GM13977 (cell line): ENCODE measurements at regions not wholly inside any gene's neighbourhood (a gene's known extent, or its start where the extent isn't known, plus 50 kb on each side); places are given as distances from the start of the nearest gene placed in this dataset.
"Not testable (repeated sequence)": the region's sequence is repeated elsewhere in the genome, so short reads cannot be mapped to it uniquely, and the experiment has no call there.

ENCODE experiments used
- DNase-seq: peaks from one replicate; pipeline ENCODE4 v3.0.0; 2012; ENCODE audit warnings: low spot score
- in situ Hi-C: fragments of 300-500 bp; cut with MboI; formaldehyde crosslinking; loops from one replicate; pipeline ENCODE4 v1.12.0; 2022; ENCODE audit warnings: low sequenced_read_pairs, low pct_unique_long_range_greater_than_20kb, mixed read lengths, inconsistent platforms; ENCODE audit not compliant: unreplicated experiment
- TF ChIP-seq, protein P1 (sequence below): IDR thresholded peaks from 2 replicates; pipeline ENCODE4 v1.5.1; 2012; ENCODE audit warnings: mild to moderate bottlenecking, control low read depth; ENCODE audit not compliant: insufficient read depth; ENCODE audit errors: extremely low read depth, missing control alignments

DNA sequence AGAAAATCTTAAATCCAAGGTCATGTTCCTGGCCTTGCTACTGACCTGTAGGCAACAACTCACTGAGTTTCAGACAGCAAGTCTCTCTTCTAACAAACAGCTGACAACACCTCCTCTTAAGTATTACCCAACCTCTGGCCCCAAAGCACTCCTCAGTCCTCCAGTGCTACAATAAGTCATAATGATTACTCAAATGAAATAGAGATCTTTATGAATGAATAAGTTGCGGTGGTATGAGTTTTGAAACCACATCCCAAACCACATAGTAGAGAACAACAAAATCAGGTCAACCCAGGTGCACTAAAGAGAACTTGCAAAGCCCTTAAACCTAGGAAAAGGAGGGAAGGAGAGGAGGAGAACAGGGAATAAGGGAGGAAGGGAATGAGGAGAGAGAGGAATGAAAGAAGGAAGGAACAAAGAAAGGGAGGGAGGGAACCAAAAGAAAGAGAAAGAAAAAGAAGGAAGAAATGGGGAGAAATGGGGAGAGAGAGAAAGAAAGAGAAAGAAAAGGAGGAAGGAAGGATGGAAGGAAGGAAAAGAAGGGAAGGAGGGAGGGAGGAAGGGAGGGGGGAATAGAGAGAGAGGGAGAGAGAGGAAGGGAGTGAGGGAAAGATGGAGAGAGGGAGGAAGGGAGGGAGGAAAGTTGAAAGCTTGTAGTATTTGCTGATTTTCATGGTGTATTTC lies 142.8 kb upstream of the CALCR start:
- TF ChIP-seq, protein P1, sequence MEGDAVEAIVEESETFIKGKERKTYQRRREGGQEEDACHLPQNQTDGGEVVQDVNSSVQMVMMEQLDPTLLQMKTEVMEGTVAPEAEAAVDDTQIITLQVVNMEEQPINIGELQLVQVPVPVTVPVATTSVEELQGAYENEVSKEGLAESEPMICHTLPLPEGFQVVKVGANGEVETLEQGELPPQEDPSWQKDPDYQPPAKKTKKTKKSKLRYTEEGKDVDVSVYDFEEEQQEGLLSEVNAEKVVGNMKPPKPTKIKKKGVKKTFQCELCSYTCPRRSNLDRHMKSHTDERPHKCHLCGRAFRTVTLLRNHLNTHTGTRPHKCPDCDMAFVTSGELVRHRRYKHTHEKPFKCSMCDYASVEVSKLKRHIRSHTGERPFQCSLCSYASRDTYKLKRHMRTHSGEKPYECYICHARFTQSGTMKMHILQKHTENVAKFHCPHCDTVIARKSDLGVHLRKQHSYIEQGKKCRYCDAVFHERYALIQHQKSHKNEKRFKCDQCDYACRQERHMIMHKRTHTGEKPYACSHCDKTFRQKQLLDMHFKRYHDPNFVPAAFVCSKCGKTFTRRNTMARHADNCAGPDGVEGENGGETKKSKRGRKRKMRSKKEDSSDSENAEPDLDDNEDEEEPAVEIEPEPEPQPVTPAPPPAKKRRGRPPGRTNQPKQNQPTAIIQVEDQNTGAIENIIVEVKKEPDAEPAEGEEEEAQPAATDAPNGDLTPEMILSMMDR = no peak
- in situ Hi-C loops = no loop called here
- DNase-seq = no peak

DNA sequence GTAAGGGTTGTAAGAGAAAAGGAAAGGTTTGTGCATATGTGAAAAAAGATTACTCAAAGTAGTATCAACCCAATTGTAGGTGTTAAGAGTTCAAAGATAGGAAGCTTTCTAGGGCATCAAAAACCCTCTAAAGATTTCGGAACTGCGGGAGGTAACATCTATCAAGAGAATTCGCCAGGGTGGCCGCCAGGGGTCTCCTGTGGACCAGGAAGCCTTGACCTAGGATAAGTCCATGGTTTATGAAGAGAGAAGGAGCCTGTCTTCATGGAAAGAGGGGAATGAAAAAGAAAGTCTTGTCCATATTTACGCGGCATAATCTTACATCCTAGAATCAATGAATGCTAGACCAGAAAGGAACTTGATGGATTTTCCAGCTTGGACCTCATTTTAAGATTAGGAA lies 140.7 kb upstream of the CALCR start:
- TF ChIP-seq, protein P1 = peak; percentile 44
- in situ Hi-C loops = no loop called here
- DNase-seq = no peak

DNA sequence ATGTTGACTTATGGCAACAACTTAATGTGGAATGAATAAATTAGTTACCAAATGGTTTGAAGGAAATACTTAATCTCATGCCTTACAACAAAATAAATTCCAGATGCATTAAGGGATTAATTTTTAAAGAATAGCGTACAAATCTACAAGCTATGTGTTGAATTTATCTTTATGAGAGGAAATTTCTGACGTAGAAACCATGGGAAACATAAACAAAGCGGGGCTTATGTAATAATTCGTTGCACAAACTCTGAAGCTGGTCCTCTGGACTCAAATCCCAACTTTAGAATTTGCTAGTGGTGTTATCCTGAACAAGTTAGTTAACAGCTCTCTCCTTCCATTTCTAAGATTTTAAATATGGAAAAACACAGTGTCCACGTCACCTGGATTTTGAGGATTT lies 137.4 kb upstream of the CALCR start:
- TF ChIP-seq, protein P1 = no peak
- in situ Hi-C loops = no loop called here
- DNase-seq = no peak

DNA sequence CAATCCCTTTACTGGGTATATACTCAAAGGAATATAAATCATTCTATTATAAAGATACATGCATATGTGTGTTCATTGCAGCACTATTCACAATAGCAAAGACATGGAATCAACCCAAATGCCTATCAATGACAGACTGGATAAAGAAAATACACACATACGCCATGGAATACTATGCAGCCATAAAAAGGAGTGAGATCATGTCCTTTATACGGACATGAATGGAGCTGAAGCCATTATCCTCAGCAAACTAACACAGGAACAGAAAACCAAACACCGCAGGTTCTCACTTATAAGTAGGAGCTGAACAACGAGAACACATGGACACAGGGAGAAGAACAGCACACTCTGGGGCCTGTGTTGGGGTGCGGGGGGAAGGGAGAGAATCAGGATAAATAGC lies 133.7 kb upstream of the CALCR start:
- DNase-seq, in situ Hi-C loops: not testable (repeated sequence)

DNA sequence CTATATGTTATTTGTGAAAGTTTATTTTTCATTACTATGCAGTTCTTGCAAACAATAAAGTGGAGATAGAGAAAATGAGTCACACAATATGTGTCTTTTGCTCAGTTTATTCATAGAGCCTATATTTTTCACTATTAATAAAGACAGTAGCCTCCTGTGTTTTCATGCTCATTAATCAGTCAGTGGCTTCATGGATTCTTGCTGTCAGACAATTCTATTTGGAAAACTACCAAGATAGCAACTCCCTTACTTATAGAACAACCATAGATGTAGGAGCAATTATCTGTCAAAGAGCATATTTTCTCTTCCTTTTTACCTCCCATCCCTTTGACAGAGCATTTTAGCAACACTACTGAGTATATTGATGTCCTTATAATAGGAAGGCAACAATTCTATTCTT lies 132.7 kb upstream of the CALCR start:
- DNase-seq = no peak
- TF ChIP-seq, protein P1 = no peak
- in situ Hi-C loops = no loop called here

DNA sequence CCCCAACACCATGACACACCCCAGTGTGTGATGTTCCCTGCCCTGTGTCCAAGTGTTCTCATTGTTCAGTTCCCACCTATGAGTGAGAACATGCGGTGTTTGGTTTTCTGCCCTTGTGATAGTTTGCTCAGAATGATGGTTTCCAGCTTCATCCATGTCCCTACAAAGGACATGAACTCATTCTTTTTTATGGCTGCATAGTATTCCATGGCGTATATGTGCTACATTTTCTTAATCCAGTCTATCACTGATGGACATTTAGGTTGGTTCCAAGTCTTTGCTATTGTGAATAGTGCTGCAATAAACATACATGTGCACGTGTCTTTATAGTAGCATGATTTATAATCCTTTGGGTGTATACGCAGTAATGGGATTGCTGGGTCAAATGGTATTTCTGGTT lies 131.6 kb upstream of the CALCR start:
- DNase-seq, in situ Hi-C loops: not testable (repeated sequence)

DNA sequence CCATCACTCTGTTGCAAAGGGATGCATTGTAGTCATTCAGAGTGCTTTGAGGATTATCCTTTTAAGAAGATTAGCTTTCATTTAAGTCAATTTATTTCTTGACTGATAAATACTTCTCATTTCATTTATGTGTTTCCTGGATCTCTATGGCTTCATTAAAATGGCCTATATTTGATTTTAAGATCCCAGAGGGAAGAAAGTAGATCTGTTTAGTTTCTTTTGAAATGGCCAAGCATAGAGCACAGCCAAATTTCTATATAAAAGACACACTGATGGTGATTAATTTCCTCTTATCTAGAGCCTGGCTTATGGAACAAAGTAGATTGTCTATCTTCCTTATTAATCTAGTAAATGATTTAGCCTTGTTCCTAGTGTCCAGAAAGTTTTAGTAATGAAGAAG lies 129.7 kb upstream of the CALCR start:
- TF ChIP-seq, protein P1 = no peak
- DNase-seq = no peak
- in situ Hi-C loops = no loop called here

DNA sequence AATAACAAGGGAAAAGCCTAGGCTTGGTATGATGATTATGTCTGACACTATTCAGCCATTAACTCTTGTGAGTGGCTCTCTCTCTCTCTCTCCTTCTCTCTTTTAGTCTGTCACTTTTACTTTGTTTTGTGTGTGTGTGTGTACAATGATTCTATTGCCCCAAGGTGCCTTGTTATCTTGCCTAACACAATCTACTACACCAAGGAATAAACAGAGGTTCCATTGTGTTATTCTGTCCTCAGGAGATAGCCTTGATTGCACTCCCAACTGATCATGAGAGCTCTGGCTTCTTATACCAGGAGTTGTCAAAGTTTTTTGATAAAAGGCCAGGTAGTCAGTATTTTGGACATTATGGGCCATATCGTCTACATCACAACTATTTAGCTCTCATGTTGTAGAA lies 123.4 kb upstream of the CALCR start:
- no peak for DNase-seq
- TF ChIP-seq, protein P1 = no peak
- in situ Hi-C loops = no loop called here
